ENCODE measurements at regions not wholly inside any gene's neighbourhood (a gene's known extent, or its start where the extent isn't known, plus 50 kb on each side); places are given as distances from the start of the nearest gene placed in this dataset.

DNA sequence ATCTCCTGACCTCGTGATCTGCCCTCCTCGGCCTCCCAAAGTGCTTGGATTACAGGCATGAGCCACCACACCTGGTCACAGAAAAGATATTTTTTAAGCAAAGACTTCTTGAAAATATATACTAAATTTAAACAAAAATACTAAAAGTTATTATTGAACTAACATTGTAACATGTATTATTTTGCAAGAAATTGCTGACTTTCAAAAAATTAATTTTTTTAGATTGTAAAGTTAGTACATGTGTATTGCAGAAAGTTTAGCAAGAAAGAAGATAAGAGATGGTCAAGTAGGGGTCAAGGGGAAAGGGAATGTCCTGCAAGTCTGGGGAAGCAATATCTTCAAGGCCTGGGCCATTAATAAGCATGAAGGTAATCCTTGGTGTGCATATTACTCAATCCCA, 54.3 kb upstream of the HPGDS start:
- 7% methylated on average over 2 of the region's 2 CpGs for WGBS (ENCODE audit: low lambda C conversion rate)
- Histone ChIP-seq H3K27me3 (ENCODE audit: control insufficient read depth in 1 of 2, insufficient read depth in 2 of 2, low read length in 2 of 2) (no peaks in the 10 kb centered on the region), H3K36me3 (replicated peaks in 1 of 2; ENCODE audit: control insufficient read depth in 1 of 2, insufficient read depth in 2 of 2, low read length in 2 of 2) (no peaks in the 10 kb centered on the region), H3K9ac (ENCODE audit: insufficient read depth, low read depth, low read length) (no peak overlapping the region), H3K4me2 (ENCODE audit: low read depth, low read length) (no peak overlapping the region), H3K4me1 (ENCODE audit: insufficient read depth, low read length) (no peaks in the 10 kb centered on the region), H3K79me2 (ENCODE audit: insufficient read depth, low read length) (no peaks in the 10 kb centered on the region), H3K27ac (ENCODE audit: extremely low read length, insufficient read depth, low read length) (no peak overlapping the region), H2AFZ (ENCODE audit: low read length) (no peak overlapping the region), H4K20me1 (ENCODE audit: insufficient read depth, low read length) (no peaks in the 10 kb centered on the region), H3K9me3 (ENCODE audit: low read length) (no peaks in the 10 kb centered on the region), H3K4me3 (replicated peaks in 1 of 3; ENCODE audit: insufficient read depth in 1 of 3, low read depth in 2 of 3, low read length in 3 of 3) (no peak overlapping the region)
- TF ChIP-seq FOSL1 (CRISPR knock-in tag; IDR thresholded peaks at IDR 0.05; ENCODE audit: borderline replicate concordance) (no peak), MAFF (IDR thresholded peaks at IDR 0.05; ENCODE audit: low read depth, low read length) (peak; percentile 63; the same call in 1 of the 2 replicates), CENPX (CRISPR knock-in tag; IDR thresholded peaks at IDR 0.05) (no peak), ELF3 (CRISPR knock-in tag; IDR thresholded peaks at IDR 0.05) (no peak), MAFK (conservative IDR thresholded peaks at IDR 0.05 in 1 of 2, IDR thresholded peaks at IDR 0.05 in 1 of 2; ENCODE audit: low read length in 2 of 2) (peak; percentile 41 to 71)
- TF ChIP-seq, protein P1, sequence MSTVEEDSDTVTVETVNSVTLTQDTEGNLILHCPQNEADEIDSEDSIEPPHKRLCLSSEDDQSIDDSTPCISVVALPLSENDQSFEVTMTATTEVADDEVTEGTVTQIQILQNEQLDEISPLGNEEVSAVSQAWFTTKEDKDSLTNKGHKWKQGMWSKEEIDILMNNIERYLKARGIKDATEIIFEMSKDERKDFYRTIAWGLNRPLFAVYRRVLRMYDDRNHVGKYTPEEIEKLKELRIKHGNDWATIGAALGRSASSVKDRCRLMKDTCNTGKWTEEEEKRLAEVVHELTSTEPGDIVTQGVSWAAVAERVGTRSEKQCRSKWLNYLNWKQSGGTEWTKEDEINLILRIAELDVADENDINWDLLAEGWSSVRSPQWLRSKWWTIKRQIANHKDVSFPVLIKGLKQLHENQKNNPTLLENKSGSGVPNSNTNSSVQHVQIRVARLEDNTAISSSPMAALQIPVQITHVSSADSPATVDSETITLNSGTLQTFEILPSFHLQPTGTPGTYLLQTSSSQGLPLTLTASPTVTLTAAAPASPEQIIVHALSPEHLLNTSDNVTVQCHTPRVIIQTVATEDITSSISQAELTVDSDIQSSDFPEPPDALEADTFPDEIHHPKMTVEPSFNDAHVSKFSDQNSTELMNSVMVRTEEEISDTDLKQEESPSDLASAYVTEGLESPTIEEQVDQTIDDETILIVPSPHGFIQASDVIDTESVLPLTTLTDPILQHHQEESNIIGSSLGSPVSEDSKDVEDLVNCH (CRISPR knock-in tag; IDR thresholded peaks at IDR 0.05) = no peak
- ChIA-PET POLR2A (no interaction called here), CTCF (ENCODE audit: low intra/inter-chr PET ratio, low total read pairs) (no interaction called here)
- no TSS peak for BruUV-seq (replicated peaks)
- DNase-seq (ENCODE audit: low spot score) (no peak), FAIRE-seq (no peak), ATAC-seq (no peak)
- in situ Hi-C loops (cut with HindIII; ENCODE audit: extremely low pct_ligation_motif_present, low pct_unique_long_range_greater_than_20kb) (loop anchor here (10.0 kb wide), 1 partner anchor 92 kb away; no protein-coding TSS in a partner anchor), intact Hi-C loops (cut with micrococcal nuclease; ENCODE audit: unreplicated experiment) (no loop called here)

DNA sequence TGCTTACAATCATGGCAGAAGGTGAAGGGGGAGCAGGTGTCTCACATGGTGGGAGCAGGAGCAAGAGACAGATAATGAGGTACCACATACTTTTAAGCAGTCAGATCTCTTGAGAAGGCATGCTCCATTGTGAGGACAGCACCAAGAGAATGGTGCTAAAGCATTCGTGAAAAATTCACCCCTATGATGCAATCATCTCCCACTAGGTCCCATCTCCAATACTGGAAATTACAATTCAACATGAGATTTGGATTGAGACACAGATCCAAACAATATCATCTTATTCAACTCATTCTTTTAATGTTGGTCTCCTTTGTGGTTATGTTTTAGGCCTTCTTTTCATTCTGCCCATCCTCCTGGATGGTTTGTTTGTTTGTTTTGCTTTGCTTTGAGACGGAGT, 54.1 kb upstream of the PDLIM5 start:
- H3K9ac ChIP-seq (ENCODE audit: insufficient read depth, low read depth, low read length) = no peak overlapping the region
- POLR2A ChIA-PET = no interaction called here
- H3K79me2 ChIP-seq (ENCODE audit: insufficient read depth, low read length) = no peaks in the 10 kb centered on the region
- DNase-seq (ENCODE audit: low spot score) = no peak
- H4K20me1 ChIP-seq (ENCODE audit: insufficient read depth, low read length) = no peaks in the 10 kb centered on the region
- no peaks in the 10 kb centered on the region for H3K9me3 ChIP-seq (ENCODE audit: low read length)
- H2AFZ ChIP-seq (ENCODE audit: low read length) = no peak overlapping the region
- H3K36me3 ChIP-seq (replicated peaks in 1 of 2; ENCODE audit: control insufficient read depth in 1 of 2, insufficient read depth in 2 of 2, low read length in 2 of 2) = no peaks in the 10 kb centered on the region
- BruUV-seq (replicated peaks) = no TSS peak
- TF ChIP-seq HMG20A (CRISPR knock-in tag; IDR thresholded peaks at IDR 0.05; ENCODE audit: borderline replicate concordance) = no peak
- peak; percentile 62 for TF ChIP-seq ATF7 (IDR thresholded peaks at IDR 0.05)
- TF ChIP-seq ATF7 (CRISPR knock-in tag; IDR thresholded peaks at IDR 0.05) = no peak
- TF ChIP-seq, protein P2, sequence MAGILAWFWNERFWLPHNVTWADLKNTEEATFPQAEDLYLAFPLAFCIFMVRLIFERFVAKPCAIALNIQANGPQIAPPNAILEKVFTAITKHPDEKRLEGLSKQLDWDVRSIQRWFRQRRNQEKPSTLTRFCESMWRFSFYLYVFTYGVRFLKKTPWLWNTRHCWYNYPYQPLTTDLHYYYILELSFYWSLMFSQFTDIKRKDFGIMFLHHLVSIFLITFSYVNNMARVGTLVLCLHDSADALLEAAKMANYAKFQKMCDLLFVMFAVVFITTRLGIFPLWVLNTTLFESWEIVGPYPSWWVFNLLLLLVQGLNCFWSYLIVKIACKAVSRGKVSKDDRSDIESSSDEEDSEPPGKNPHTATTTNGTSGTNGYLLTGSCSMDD (CRISPR knock-in tag; IDR thresholded peaks at IDR 0.05) = no peak
- peak; percentile 52; the same call in 1 of the 2 replicates for TF ChIP-seq CEBPB (IDR thresholded peaks at IDR 0.05; ENCODE audit: borderline replicate concordance, low read depth, low read length)
- no peak for ATAC-seq
- in situ Hi-C loops (cut with HindIII; ENCODE audit: extremely low pct_ligation_motif_present, low pct_unique_long_range_greater_than_20kb) = loop anchor here (10.0 kb wide), 1 partner anchor 93 kb away; no protein-coding TSS in a partner anchor
- 25% methylated on average over 2 of the region's 2 CpGs for WGBS (ENCODE audit: low lambda C conversion rate)
- intact Hi-C loops (cut with micrococcal nuclease; ENCODE audit: unreplicated experiment) = no loop called here
- CTCF ChIA-PET (ENCODE audit: low intra/inter-chr PET ratio, low total read pairs) = no interaction called here
- no peak for FAIRE-seq
- no peak overlapping the region for H3K4me3 ChIP-seq (replicated peaks in 1 of 3; ENCODE audit: insufficient read depth in 1 of 3, low read depth in 2 of 3, low read length in 3 of 3)
- no peak overlapping the region for H3K27ac ChIP-seq (ENCODE audit: extremely low read length, insufficient read depth, low read length)
- H3K4me1 ChIP-seq (ENCODE audit: insufficient read depth, low read length) = no peaks in the 10 kb centered on the region
- no peaks in the 10 kb centered on the region for H3K27me3 ChIP-seq (ENCODE audit: control insufficient read depth in 1 of 2, insufficient read depth in 2 of 2, low read length in 2 of 2)
- H3K4me2 ChIP-seq (ENCODE audit: low read depth, low read length) = no peak overlapping the region

All from HepG2 (cell line).